ENCODE measurements at regions not wholly inside any gene's neighbourhood (a gene's known extent, or its start where the extent isn't known, plus 50 kb on each side); places are given as distances from the start of the nearest gene placed in this dataset.

GRCh38 chr22:47458348-47458747, 695.9 kb downstream of the TBC1D22A start:
- no peaks in the 10 kb centered on the region for H3K4me1 Mint-ChIP-seq (ENCODE audit: low read depth)
- no peak overlapping the region for H3K27ac Mint-ChIP-seq
- no peak overlapping the region for H3K4me3 Mint-ChIP-seq
- H3K9me3 Mint-ChIP-seq = peaks cover 3 to 7% of the 10 kb centered on the region in 2 donors
- DNase-seq (no peak), ATAC-seq (replicated peaks in 1 of 2) (no peak)
- H3K36me3 Mint-ChIP-seq (ENCODE audit: insufficient read depth in 2 of 2) = peaks cover 0 to 3% of the 10 kb centered on the region in 2 donors
- no peaks in the 10 kb centered on the region for H3K27me3 Mint-ChIP-seq (ENCODE audit: low read depth)

GRCh38 chr22:47457509-47458300, 695.3 kb downstream of the TBC1D22A start:
- peaks cover 4 to 8% of the 10 kb centered on the region in 2 donors for H3K9me3 Mint-ChIP-seq
- DNase-seq = no peak
- H3K4me3 Mint-ChIP-seq = no peak overlapping the region
- H3K4me1 Mint-ChIP-seq (ENCODE audit: low read depth) = no peaks in the 10 kb centered on the region
- H3K27me3 Mint-ChIP-seq (ENCODE audit: low read depth) = no peaks in the 10 kb centered on the region
- no peak for ATAC-seq (replicated peaks in 1 of 2)
- H3K27ac Mint-ChIP-seq = no peak overlapping the region
- peaks cover 0 to 3% of the 10 kb centered on the region in 2 donors for H3K36me3 Mint-ChIP-seq (ENCODE audit: insufficient read depth in 2 of 2)

GRCh38 chr22:47457021-47457420, 694.6 kb downstream of the TBC1D22A start:
- Mint-ChIP-seq H3K4me3 (no peak overlapping the region), H3K27me3 (ENCODE audit: low read depth) (no peaks in the 10 kb centered on the region), H3K4me1 (ENCODE audit: low read depth) (no peaks in the 10 kb centered on the region), H3K27ac (no peak overlapping the region), H3K36me3 (ENCODE audit: insufficient read depth in 2 of 2) (peaks cover 0 to 3% of the 10 kb centered on the region in 2 donors), H3K9me3 (peaks cover 4 to 8% of the 10 kb centered on the region in 2 donors)
- no peak for DNase-seq
- no peak for ATAC-seq (replicated peaks in 1 of 2)

GRCh38 chr22:47456031-47456430, 693.6 kb downstream of the TBC1D22A start:
- Mint-ChIP-seq H3K4me1 (ENCODE audit: low read depth) (no peaks in the 10 kb centered on the region), H3K36me3 (ENCODE audit: insufficient read depth in 2 of 2) (peaks cover 0 to 3% of the 10 kb centered on the region in 2 donors), H3K4me3 (no peak overlapping the region), H3K27me3 (ENCODE audit: low read depth) (no peaks in the 10 kb centered on the region), H3K9me3 (peaks cover 4 to 8% of the 10 kb centered on the region in 2 donors), H3K27ac (no peak overlapping the region)
- DNase-seq (no peak), ATAC-seq (replicated peaks in 1 of 2) (no peak)

- Mint-ChIP-seq H3K27me3 (ENCODE audit: low read depth) (no peaks in the 10 kb centered on the region), H3K4me1 (ENCODE audit: low read depth) (no peaks in the 10 kb centered on the region), H3K27ac (no peak overlapping the region), H3K36me3 (ENCODE audit: insufficient read depth in 2 of 2) (peaks cover 0 to 3% of the 10 kb centered on the region in 2 donors), H3K4me3 (no peak overlapping the region), H3K9me3 (peaks cover 4 to 8% of the 10 kb centered on the region in 2 donors)
- ATAC-seq (replicated peaks in 1 of 2) (no peak), DNase-seq (no peak)
These were observed 690.6 kb downstream of the TBC1D22A start for GRCh38 chr22:47453049-47453448.

GRCh38 chr22:47452184-47452583, 689.7 kb downstream of the TBC1D22A start:
- DNase-seq = peak in 1 of 2 donors; percentile 5
- H3K9me3 Mint-ChIP-seq = peaks cover 4 to 8% of the 10 kb centered on the region in 2 donors
- H3K4me3 Mint-ChIP-seq = no peak overlapping the region
- H3K36me3 Mint-ChIP-seq (ENCODE audit: insufficient read depth in 2 of 2) = peaks cover 0 to 3% of the 10 kb centered on the region in 2 donors
- no peaks in the 10 kb centered on the region for H3K4me1 Mint-ChIP-seq (ENCODE audit: low read depth)
- H3K27me3 Mint-ChIP-seq (ENCODE audit: low read depth) = no peaks in the 10 kb centered on the region
- H3K27ac Mint-ChIP-seq = no peak overlapping the region
- ATAC-seq (replicated peaks in 1 of 2) = no peak

- no peaks in the 10 kb centered on the region for H3K27me3 Mint-ChIP-seq (ENCODE audit: low read depth)
- no peak overlapping the region for H3K4me3 Mint-ChIP-seq
- DNase-seq (no peak), ATAC-seq (replicated peaks in 1 of 2) (no peak)
- H3K27ac Mint-ChIP-seq = no peak overlapping the region
- peaks cover 4 to 8% of the 10 kb centered on the region in 2 donors for H3K9me3 Mint-ChIP-seq
- peaks cover 0 to 3% of the 10 kb centered on the region in 2 donors for H3K36me3 Mint-ChIP-seq (ENCODE audit: insufficient read depth in 2 of 2)
- no peaks in the 10 kb centered on the region for H3K4me1 Mint-ChIP-seq (ENCODE audit: low read depth)
These were observed 688.5 kb downstream of the TBC1D22A start for GRCh38 chr22:47450876-47451475.

- Mint-ChIP-seq H3K27ac (no peak overlapping the region), H3K4me3 (no peak overlapping the region), H3K36me3 (ENCODE audit: insufficient read depth in 2 of 2) (no peaks in the 10 kb centered on the region), H3K9me3 (peaks cover 4 to 14% of the 10 kb centered on the region in 2 donors), H3K27me3 (ENCODE audit: low read depth) (no peaks in the 10 kb centered on the region), H3K4me1 (ENCODE audit: low read depth) (no peaks in the 10 kb centered on the region)
- ATAC-seq (replicated peaks in 1 of 2) (no peak), DNase-seq (no peak)
These were observed 687.2 kb downstream of the TBC1D22A start for GRCh38 chr22:47449508-47450270.

GRCh38 chr22:47448231-47449223, 686.1 kb downstream of the TBC1D22A start:
- no peak for DNase-seq
- H3K36me3 Mint-ChIP-seq (ENCODE audit: insufficient read depth in 2 of 2) = no peaks in the 10 kb centered on the region
- peaks cover 1 to 9% of the 10 kb centered on the region in 2 donors for H3K9me3 Mint-ChIP-seq
- H3K4me1 Mint-ChIP-seq (ENCODE audit: low read depth) = no peaks in the 10 kb centered on the region
- H3K4me3 Mint-ChIP-seq = no peak overlapping the region
- H3K27me3 Mint-ChIP-seq (ENCODE audit: low read depth) = no peaks in the 10 kb centered on the region
- no peak overlapping the region for H3K27ac Mint-ChIP-seq
- no peak for ATAC-seq (replicated peaks in 1 of 2)

GRCh38 chr22:47446821-47447810, 684.7 kb downstream of the TBC1D22A start:
- peaks cover 1 to 7% of the 10 kb centered on the region in 2 donors for H3K9me3 Mint-ChIP-seq
- H3K4me3 Mint-ChIP-seq = no peak overlapping the region
- H3K27ac Mint-ChIP-seq = no peak overlapping the region
- peaks cover 0 to 2% of the 10 kb centered on the region in 2 donors for H3K36me3 Mint-ChIP-seq (ENCODE audit: insufficient read depth in 2 of 2)
- no peaks in the 10 kb centered on the region for H3K27me3 Mint-ChIP-seq (ENCODE audit: low read depth)
- H3K4me1 Mint-ChIP-seq (ENCODE audit: low read depth) = no peaks in the 10 kb centered on the region
- DNase-seq (no peak), ATAC-seq (replicated peaks in 1 of 2) (no peak)

GRCh38 chr22:47446331-47446730, 683.9 kb downstream of the TBC1D22A start:
- Mint-ChIP-seq H3K27me3 (ENCODE audit: low read depth) (no peaks in the 10 kb centered on the region), H3K4me1 (ENCODE audit: low read depth) (no peaks in the 10 kb centered on the region), H3K27ac (no peak overlapping the region), H3K4me3 (no peak overlapping the region), H3K9me3 (peaks cover 3 to 11% of the 10 kb centered on the region in 2 donors), H3K36me3 (ENCODE audit: insufficient read depth in 2 of 2) (peaks cover 0 to 2% of the 10 kb centered on the region in 2 donors)
- DNase-seq (no peak), ATAC-seq (replicated peaks in 1 of 2) (no peak)
